IPS DF 4.7 (cell line): ENCODE measurements at regions not wholly inside any gene's neighbourhood (a gene's known extent, or its start where the extent isn't known, plus 50 kb on each side); places are given as distances from the start of the nearest gene placed in this dataset.

Experiments used
- DNase-seq: peaks from one replicate; pipeline ENCODE4 v3.0.0-alpha.2; 2013; ENCODE audit warnings: low spot score; ENCODE audit errors: extremely low read depth

DNA sequence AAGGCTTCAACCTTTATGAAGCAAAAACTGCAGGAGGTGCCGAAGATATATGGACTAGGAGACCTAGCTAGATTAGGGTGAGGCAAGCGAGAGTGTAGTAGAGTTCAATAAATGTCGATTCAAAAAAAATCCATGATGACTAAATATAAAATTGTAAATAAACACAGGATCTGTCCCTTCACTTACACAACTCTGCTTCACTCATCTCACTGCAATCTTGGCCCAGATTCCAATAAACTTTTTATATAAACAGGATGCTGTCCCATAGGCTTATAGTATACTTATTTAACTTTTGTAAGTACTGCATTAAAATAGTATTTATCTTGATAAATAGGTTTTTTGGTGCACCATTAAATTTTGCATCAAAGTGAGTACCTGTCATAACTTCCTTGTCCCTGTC, 648.4 kb upstream of the NRSN1 start:
- no peak for DNase-seq

- no peak for DNase-seq
Measured at GRCh38 chr6:23478312-23478711, 647.7 kb upstream of the NRSN1 start.

- no peak for DNase-seq
Measured at GRCh38 chr6:23483896-23484295, 642.1 kb upstream of the NRSN1 start.

- no peak for DNase-seq
Measured at GRCh38 chr6:23494367-23494766, 631.6 kb upstream of the NRSN1 start.

- no peak for DNase-seq
Measured at GRCh38 chr6:23498013-23498412, 628.0 kb upstream of the NRSN1 start.

DNA sequence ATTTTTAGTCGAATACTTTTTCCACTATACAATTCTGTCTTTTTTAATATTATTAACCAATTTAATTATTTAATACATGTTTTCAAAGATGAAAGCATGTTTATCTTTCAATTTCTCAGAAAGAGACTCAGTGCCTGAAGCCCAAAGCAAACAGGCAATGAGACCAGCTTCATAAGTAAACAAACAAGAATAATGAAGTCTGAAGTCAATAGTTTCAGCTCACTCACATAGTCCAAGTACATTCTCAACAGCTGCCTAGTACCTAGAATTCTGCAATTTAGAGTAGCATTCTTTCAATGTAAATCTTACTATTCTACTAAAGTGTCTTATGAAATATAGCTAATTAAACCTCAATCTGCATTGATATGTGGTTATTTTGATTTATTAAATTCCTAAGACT, 626.5 kb upstream of the NRSN1 start:
- DNase-seq, result no peak

- DNase-seq, result no peak
Measured at GRCh38 chr6:23503173-23503572, 622.8 kb upstream of the NRSN1 start.

DNA sequence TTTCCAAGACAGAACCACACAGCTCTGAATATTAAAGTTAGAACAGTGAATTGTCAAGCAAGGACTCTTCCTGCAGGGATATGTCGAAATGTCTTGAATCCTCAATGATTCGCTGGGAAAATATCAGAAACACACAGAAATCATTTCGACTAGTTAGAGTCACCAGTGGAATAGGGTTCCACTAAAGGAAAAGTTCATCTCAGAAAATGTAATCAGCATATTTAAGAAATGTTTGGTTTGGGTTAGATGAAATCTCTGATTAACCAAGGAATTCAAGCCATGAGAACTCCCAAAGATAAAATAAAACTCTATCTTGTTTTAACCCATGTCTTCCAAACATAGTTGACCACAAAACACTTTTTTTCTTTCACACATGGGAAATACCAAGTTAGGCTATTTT, 621.0 kb upstream of the NRSN1 start:
- DNase-seq, result no peak

- DNase-seq, result no peak
Measured at GRCh38 chr6:23510778-23511510, 615.1 kb upstream of the NRSN1 start.

GRCh38 chr6:23511817-23512216, 614.2 kb upstream of the NRSN1 start:
- DNase-seq, result no peak

DNA sequence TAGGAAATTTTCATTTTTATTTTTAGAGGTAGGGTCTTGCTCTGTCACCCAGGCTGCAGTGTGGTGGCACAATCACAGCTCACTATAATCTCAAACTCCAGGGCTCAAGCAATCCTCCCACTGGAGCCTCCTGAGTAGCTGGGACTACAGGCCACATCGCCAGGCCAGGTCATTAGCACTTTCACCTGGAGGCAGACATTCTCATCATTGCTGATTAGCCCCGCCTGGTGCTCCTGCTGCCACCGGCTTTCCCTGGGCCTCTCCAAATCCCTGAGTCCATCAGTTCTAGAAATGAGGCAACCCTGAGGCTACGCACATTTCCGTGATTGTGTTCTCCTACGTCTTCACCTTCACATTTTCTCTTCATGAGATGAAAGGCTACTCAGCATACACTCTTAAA, 607.7 kb upstream of the NRSN1 start:
- DNase-seq, result no peak

- DNase-seq, result no peak
Measured at GRCh38 chr6:23522792-23523547, 603.0 kb upstream of the NRSN1 start.

GRCh38 chr6:23523771-23524170, 602.2 kb upstream of the NRSN1 start:
- no peak for DNase-seq

GRCh38 chr6:23524548-23524947, 601.5 kb upstream of the NRSN1 start:
- no peak for DNase-seq

GRCh38 chr6:23526526-23526925, 599.5 kb upstream of the NRSN1 start:
- DNase-seq, result no peak

GRCh38 chr6:23529902-23530301, 596.1 kb upstream of the NRSN1 start:
- no peak for DNase-seq

GRCh38 chr6:23531666-23532065, 594.3 kb upstream of the NRSN1 start:
- DNase-seq, result no peak

GRCh38 chr6:23532227-23532626, 593.8 kb upstream of the NRSN1 start:
- no peak for DNase-seq

- no peak for DNase-seq
Measured at GRCh38 chr6:23533311-23533710, 592.7 kb upstream of the NRSN1 start.

GRCh38 chr6:23533944-23534343, 592.1 kb upstream of the NRSN1 start:
- DNase-seq, result no peak

GRCh38 chr6:23534351-23534750, 591.7 kb upstream of the NRSN1 start:
- DNase-seq, result no peak

DNA sequence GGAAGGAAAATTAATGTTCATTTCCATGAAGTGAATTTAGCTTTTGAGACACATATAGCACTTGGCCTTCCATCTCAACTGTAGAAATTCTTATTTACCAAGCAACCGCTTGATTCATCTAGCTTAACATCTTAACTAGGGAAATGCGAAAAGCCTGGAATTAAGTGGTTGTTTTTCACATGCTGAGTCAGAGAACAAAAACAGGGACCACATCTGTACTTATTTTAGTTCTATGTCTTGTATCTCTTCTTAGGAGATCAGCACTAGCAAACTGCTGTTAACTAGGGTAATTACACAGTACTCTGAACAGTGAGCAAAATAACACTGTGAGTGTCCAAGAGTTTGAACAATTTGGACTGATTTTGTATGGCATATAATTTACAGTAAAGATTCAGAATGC, 590.9 kb upstream of the NRSN1 start:
- no peak for DNase-seq

DNA sequence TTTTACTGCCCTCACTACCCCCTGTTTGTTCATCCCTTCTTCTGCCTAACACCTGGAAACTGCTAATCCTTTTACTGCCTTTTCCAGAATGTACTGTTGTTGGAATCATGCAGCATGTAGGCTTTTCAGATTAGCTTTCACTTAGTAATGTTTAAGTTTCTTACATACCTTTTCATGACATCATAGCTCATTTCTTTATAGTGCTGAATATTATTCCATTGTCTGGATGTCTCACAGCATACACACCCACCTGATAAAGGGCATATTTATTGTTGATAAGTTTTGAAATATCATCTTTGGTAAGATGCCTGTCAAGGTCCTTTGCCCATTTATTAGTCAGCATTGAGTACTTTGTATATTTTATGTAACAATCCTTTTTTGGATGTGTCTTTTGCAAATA, 588.2 kb upstream of the NRSN1 start:
- DNase-seq, result no peak
